GM12878 (cell line): ENCODE measurements at regions not wholly inside any gene's neighbourhood (a gene's known extent, or its start where the extent isn't known, plus 50 kb on each side); places are given as distances from the start of the nearest gene placed in this dataset.
A peak's percentile ranks its signal among the peaks of the same experiment; 100 is the strongest.

Source experiments
- ATAC-seq: fragments of 200-7000 bp; cut with Tn5 transposase; 3 replicates; pipeline ENCODE4 v1.9.1; 2020; ENCODE audit warnings: mild to moderate bottlenecking, moderate library complexity
- BruUV-seq: library from RNA; stranded (reverse); fragments of 400-500 nt; replicated peaks from 2 replicates; lab custom pipeline; 2021; lab: Mats Ljungman, UMichigan
- CTCF ChIA-PET: fragments of 300-600 bp; sonication (Branson Sonifier 250); formaldehyde crosslinking; extraction: SDS; loops from one replicate; lab custom pipeline; 2021; ENCODE audit warnings: inconsistent platforms; lab: Yijun Ruan, JAX
- POLR2A ChIA-PET: fragments of 350-600 bp; formaldehyde crosslinking; extraction: SDS; loops from one replicate; lab custom pipeline; 2021; ENCODE audit warnings: inconsistent platforms; lab: Charles Lee
- RAD21 ChIA-PET: fragments of 300-600 bp; sonication (Branson Sonifier 250); formaldehyde crosslinking; loops from one replicate; lab custom pipeline; 2023; ENCODE audit warnings: antibody characterized with exemption; ENCODE audit not compliant: unreplicated experiment; lab: Charles Lee
- SMC1A ChIA-PET: fragments of 300-600 bp; sonication (Branson Sonifier 250); formaldehyde crosslinking; loops from one replicate; lab custom pipeline; 2023; ENCODE audit not compliant: unreplicated experiment, uncharacterized antibody; lab: Charles Lee
- DNase-seq: peaks from one replicate; pipeline ENCODE4 v3.0.0-alpha.2; 2011; ENCODE audit warnings: low read depth, low spot score
- FAIRE-seq: peaks from 3 replicates; lab custom pipeline; 2011; peaks lifted over from hg19 to GRCh38; lab: Jason Lieb, UNC
- H2AFZ ChIP-seq: 2 replicates; pipeline ENCODE4 v1.6.0; 2011; ENCODE audit warnings: low read depth, low read length, control low read depth; ENCODE audit not compliant: control insufficient read depth
- H3K27ac ChIP-seq: 2 replicates; pipeline ENCODE4 v1.5.1; 2011; ENCODE audit warnings: control low read depth; ENCODE audit not compliant: control insufficient read depth, insufficient read depth
- H3K27me3 ChIP-seq, 2 experiments: replicated peaks in 1 of 2; 2 replicates each; pipeline versions ENCODE4 v1.6.0 to v1.6.1; 2011; ENCODE audit warnings: low read length in 1 of 2; ENCODE audit not compliant: control insufficient read depth in 2 of 2, insufficient read depth in 2 of 2
- H3K36me3 ChIP-seq, 2 experiments: 2 replicates each; pipeline ENCODE4 v1.5.1; 2011; ENCODE audit warnings: low read length in 1 of 2; ENCODE audit not compliant: control insufficient read depth in 2 of 2, insufficient read depth in 2 of 2
- H3K4me1 ChIP-seq: 2 replicates; pipeline ENCODE4 v1.6.1; 2011; ENCODE audit warnings: mild to moderate bottlenecking, low read length, moderate library complexity, mixed read lengths; ENCODE audit not compliant: control insufficient read depth, insufficient read depth
- H3K4me2 ChIP-seq: 2 replicates; pipeline ENCODE4 v1.6.0; 2011; ENCODE audit warnings: control low read depth; ENCODE audit not compliant: control insufficient read depth, insufficient read depth
- H3K4me3 ChIP-seq: fragments of 200-600 bp; sonication (generic); 2 replicates; pipeline ENCODE4 v1.5.1; 2016
- H3K79me2 ChIP-seq: 2 replicates; pipeline ENCODE4 v1.6.0; 2011; ENCODE audit warnings: low read length; ENCODE audit not compliant: control insufficient read depth, insufficient read depth
- H3K9ac ChIP-seq: 2 replicates; pipeline ENCODE4 v1.8.0; 2011; ENCODE audit warnings: low read length, control low read depth, mixed read lengths; ENCODE audit not compliant: control insufficient read depth, insufficient read depth
- H3K9me3 ChIP-seq: replicated peaks from 3 replicates; pipeline ENCODE4 v1.5.1; 2011; ENCODE audit warnings: mild to moderate bottlenecking, low read length; ENCODE audit not compliant: control insufficient read depth, insufficient read depth
- H4K20me1 ChIP-seq: 2 replicates; pipeline ENCODE4 v1.6.0; 2011; ENCODE audit not compliant: control insufficient read depth, insufficient read depth
- CREM ChIP-seq: IDR thresholded peaks from 2 replicates; pipeline ENCODE4 v1.6.1; 2014; ENCODE audit warnings: antibody characterized with exemption, low read depth
- JUND ChIP-seq: IDR thresholded peaks from 2 replicates; pipeline ENCODE4 v1.6.1; 2012; ENCODE audit warnings: low read depth, mild to moderate bottlenecking, low read length, improper control_type of control experiment, moderate library complexity
- MEF2B ChIP-seq: fragments of 450-650 bp; IDR thresholded peaks from 2 replicates; pipeline ENCODE4 v1.6.1; 2018; ENCODE audit warnings: mild to moderate bottlenecking, moderate library complexity; ENCODE audit not compliant: partially characterized antibody, poor library complexity, severe bottlenecking
- NFYB ChIP-seq: IDR thresholded peaks from 2 replicates; pipeline ENCODE4 v1.6.1; 2011; ENCODE audit warnings: low read depth, mild to moderate bottlenecking, low read length, improper control_type of control experiment, moderate library complexity; ENCODE audit not compliant: insufficient read depth
- RB1 ChIP-seq: fragments of 450-650 bp; formaldehyde crosslinking; IDR thresholded peaks from 2 replicates; pipeline ENCODE4 v1.6.1; 2017; ENCODE audit warnings: mild to moderate bottlenecking, borderline replicate concordance
- SMAD1 ChIP-seq: fragments of 450-650 bp; IDR thresholded peaks from 2 replicates; pipeline ENCODE4 v1.6.1; 2018; ENCODE audit warnings: mild to moderate bottlenecking, low read depth; ENCODE audit not compliant: partially characterized antibody
- TARDBP ChIP-seq: IDR thresholded peaks from 2 replicates; pipeline ENCODE4 v1.6.1; 2016; ENCODE audit warnings: borderline replicate concordance
- ZNF207 ChIP-seq: fragments of 450-650 bp; IDR thresholded peaks from 2 replicates; pipeline ENCODE4 v1.6.1; 2014; ENCODE audit warnings: antibody characterized with exemption, mild to moderate bottlenecking, borderline replicate concordance
- ZNF274 ChIP-seq: IDR thresholded peaks from one replicate; pipeline ENCODE4 v1.8.0; 2011; ENCODE audit not compliant: insufficient read length, insufficient read depth
- ZNF622 ChIP-seq: fragments of 450-650 bp; IDR thresholded peaks from 2 replicates; pipeline ENCODE4 v1.6.1; 2017; ENCODE audit warnings: mild to moderate bottlenecking, inconsistent platforms
- WGBS: methylation state at CpG from one replicate; pipeline ENCODE4 v1.1.6; 2016; ENCODE audit warnings: low lambda C conversion rate; ENCODE audit not compliant: insufficient replicate concordance, insufficient coverage; ENCODE audit errors: missing lambda C conversion rate; 5-methylcytosine and 5-hydroxymethylcytosine counted together
- in situ Hi-C: fragments of 300-500 bp; cut with MboI; formaldehyde crosslinking; loops from 9 replicates; pipeline ENCODE4 v1.14.3; 2018; ENCODE audit warnings: mixed read lengths
- intact Hi-C: fragments of 100-400 bp; cut with micrococcal nuclease; formaldehyde crosslinking; loops from one replicate; pipeline ENCODE4 v1.14.2; 2022; ENCODE audit not compliant: unreplicated experiment

- 30% methylated on average over 1 of the region's 1 CpG for WGBS
- H3K36me3 ChIP-seq = no peaks in the 10 kb centered on the region
- H4K20me1 ChIP-seq = no peaks in the 10 kb centered on the region
- no peaks in the 10 kb centered on the region for H3K4me1 ChIP-seq
- ChIA-PET CTCF (interaction anchor here (1.2 kb wide), 1 partner anchor 134 kb away, joined by 3 read pairs; no protein-coding TSS in a partner anchor), RAD21 (no interaction called here), SMC1A (no interaction called here), POLR2A (no interaction called here)
- DNase-seq (no peak), FAIRE-seq (no peak), ATAC-seq (no peak)
- in situ Hi-C loops = no loop called here
- TF ChIP-seq TARDBP (no peak), CREM (no peak), MEF2B (no peak), ZNF622 (no peak)
- H3K4me2 ChIP-seq = no peak overlapping the region
- H3K9ac ChIP-seq = no peak overlapping the region
- no peaks in the 10 kb centered on the region for H3K79me2 ChIP-seq
- intact Hi-C loops = no loop called here
- H3K4me3 ChIP-seq = no peak overlapping the region
- peaks cover 0 to 4% of the 10 kb centered on the region in 2 experiments; a peak in 3 of 4 replicates for H3K27me3 ChIP-seq
- H3K27ac ChIP-seq = no peak overlapping the region
- no peaks in the 10 kb centered on the region for H3K9me3 ChIP-seq
- no peak overlapping the region for H2AFZ ChIP-seq
- BruUV-seq = no TSS peak
These were observed 183.3 kb upstream of the CDKN3 start for GRCh38 chr14:54213536-54213935.

- Histone ChIP-seq H3K9ac (no peak overlapping the region), H3K4me2 (no peak overlapping the region), H3K9me3 (no peaks in the 10 kb centered on the region), H3K27ac (no peak overlapping the region), H3K4me1 (no peaks in the 10 kb centered on the region), H4K20me1 (no peaks in the 10 kb centered on the region), H3K27me3 (peaks cover 1 to 22% of the 10 kb centered on the region in 2 experiments; a peak in 3 of 4 replicates), H2AFZ (no peak overlapping the region), H3K79me2 (no peaks in the 10 kb centered on the region)
- ChIA-PET RAD21 (no interaction called here), CTCF (no interaction called here), SMC1A (interaction anchor here (0.7 kb wide), 1 partner anchor 348 kb away, joined by 3 read pairs; no protein-coding TSS in a partner anchor)
- WGBS = 46% methylated on average over 3 of the region's 3 CpGs
- ATAC-seq (0 out of 3 replicates have a peak, but pooled peaks have one; percentile 19), DNase-seq (peak; percentile 2), FAIRE-seq (no peak)
- BruUV-seq = no TSS peak
- in situ Hi-C loops = no loop called here
- TF ChIP-seq SMAD1 = no peak
- peak; percentile 85 for TF ChIP-seq NFYB
- TF ChIP-seq RB1 = no peak
- TF ChIP-seq ZNF207 = no peak
- no peak for TF ChIP-seq JUND
- no peak for TF ChIP-seq ZNF274
- TF ChIP-seq, all 136 proteins: peak for 1
- H3K4me3 ChIP-seq = no peak overlapping the region
- intact Hi-C loops = no loop called here
- no peaks in the 10 kb centered on the region for H3K36me3 ChIP-seq
- POLR2A ChIA-PET = no interaction called here
These were observed 180.0 kb upstream of the CDKN3 start for GRCh38 chr14:54216827-54217226.
